Neuronal stem cell (in vitro differentiated cells): ENCODE measurements at regions not wholly inside any gene's neighbourhood (a gene's known extent, or its start where the extent isn't known, plus 50 kb on each side); places are given as distances from the start of the nearest gene placed in this dataset.

Experiments
- DNase-seq: peaks from one replicate; pipeline ENCODE4 v3.0.0-alpha.2; 2013; ENCODE audit warnings: low spot score
- H2AFZ ChIP-seq: one replicate; pipeline ENCODE4 v1.6.1; 2013; ENCODE audit warnings: mild to moderate bottlenecking, low read length, inconsistent platforms
- H2AK5ac ChIP-seq: 2 replicates; pipeline ENCODE4 v1.6.1; 2013; ENCODE audit warnings: low read depth, mild to moderate bottlenecking, inconsistent platforms, low read length, moderate library complexity, mixed read lengths
- H2BK120ac ChIP-seq: 2 replicates; pipeline ENCODE4 v1.6.1; 2013; ENCODE audit warnings: low read depth, mild to moderate bottlenecking, inconsistent platforms, low read length, moderate library complexity, mixed read lengths
- H2BK12ac ChIP-seq: one replicate; pipeline ENCODE4 v1.6.1; 2013; ENCODE audit warnings: low read length, inconsistent platforms
- H2BK15ac ChIP-seq: 2 replicates; pipeline ENCODE4 v1.6.1; 2013; ENCODE audit warnings: mild to moderate bottlenecking, low read length, inconsistent platforms, mixed read lengths
- H2BK5ac ChIP-seq: one replicate; pipeline ENCODE4 v1.6.1; 2013; ENCODE audit warnings: inconsistent platforms, mild to moderate bottlenecking, low read length, moderate library complexity
- H3K14ac ChIP-seq: one replicate; pipeline ENCODE4 v1.6.1; 2013; ENCODE audit warnings: low read length, inconsistent platforms
- H3K18ac ChIP-seq: 2 replicates; pipeline ENCODE4 v1.6.1; 2013; ENCODE audit warnings: low read length, inconsistent platforms
- H3K23ac ChIP-seq: 2 replicates; pipeline ENCODE4 v1.6.1; 2013; ENCODE audit warnings: low read depth, mild to moderate bottlenecking, mixed read lengths, low read length, inconsistent platforms; ENCODE audit not compliant: poor library complexity
- H3K27ac ChIP-seq: replicated peaks from 3 replicates; pipeline ENCODE4 v1.5.1; 2013; ENCODE audit warnings: low read length, inconsistent platforms
- H3K27me3 ChIP-seq, 3 experiments: 2 replicates each; pipeline ENCODE4 v1.6.1; 2013; ENCODE audit warnings: low read length in 3 of 3, mild to moderate bottlenecking in 2 of 3, inconsistent platforms in 1 of 3, low read depth in 1 of 3, mixed read lengths in 1 of 3, moderate library complexity in 1 of 3; ENCODE audit not compliant: control insufficient read depth in 3 of 3, insufficient read depth in 3 of 3
- H3K36me3 ChIP-seq, 2 donors: replicated peaks in 1 of 2; 2 replicates each; pipeline ENCODE4 v1.6.1; 2013; ENCODE audit warnings: low read length in 2 of 2; ENCODE audit not compliant: control insufficient read depth in 2 of 2, insufficient read depth in 2 of 2
- H3K4ac ChIP-seq: 2 replicates; pipeline ENCODE4 v1.6.1; 2013; ENCODE audit warnings: inconsistent platforms, mild to moderate bottlenecking, low read length, moderate library complexity
- H3K4me1 ChIP-seq, 2 donors: 1 replicate in 1 of 2; 2 replicates in 1 of 2; pipeline ENCODE4 v1.6.1; 2013; ENCODE audit warnings: low read length in 2 of 2, low read depth in 1 of 2; ENCODE audit not compliant: control insufficient read depth in 2 of 2, insufficient read depth in 1 of 2
- H3K4me2 ChIP-seq: one replicate; pipeline ENCODE4 v1.6.1; 2013; ENCODE audit warnings: mild to moderate bottlenecking, low read length, inconsistent platforms; ENCODE audit not compliant: insufficient read depth, poor library complexity, severe bottlenecking
- H3K4me3 ChIP-seq, 2 donors: 2 replicates each; pipeline ENCODE4 v1.5.1; 2013; ENCODE audit warnings: low read length in 2 of 2, mild to moderate bottlenecking in 2 of 2, inconsistent platforms in 1 of 2, moderate library complexity in 1 of 2
- H3K79me1 ChIP-seq: one replicate; pipeline ENCODE4 v1.6.1; 2013; ENCODE audit warnings: low read depth, mild to moderate bottlenecking, inconsistent platforms, low read length, moderate library complexity
- H3K9ac ChIP-seq: one replicate; pipeline ENCODE4 v1.6.1; 2013; ENCODE audit warnings: mild to moderate bottlenecking, low read depth, low read length, inconsistent platforms; ENCODE audit not compliant: poor library complexity
- H3K9me3 ChIP-seq, 2 donors: replicated peaks in 1 of 2; 2 replicates each; pipeline versions ENCODE3 to v1.6.1; 2013; ENCODE audit warnings: low read length in 2 of 2, mild to moderate bottlenecking in 2 of 2, inconsistent platforms in 1 of 2, low read depth in 1 of 2, mixed read lengths in 1 of 2, moderate library complexity in 1 of 2; ENCODE audit not compliant: control insufficient read depth in 2 of 2, insufficient read depth in 1 of 2
- H4K8ac ChIP-seq: one replicate; pipeline ENCODE4 v1.6.1; 2013; ENCODE audit warnings: low read depth, mild to moderate bottlenecking, inconsistent platforms, low read length, moderate library complexity
- H4K91ac ChIP-seq: one replicate; pipeline ENCODE4 v1.6.1; 2013; ENCODE audit warnings: low read length, low read depth, mild to moderate bottlenecking, inconsistent platforms; ENCODE audit not compliant: poor library complexity
- WGBS, 2 donors: extraction: QIAGEN DNeasy Blood & Tissue Kit; methylation state at CpG; one replicate each; pipeline ENCODE4 v1.1.7; 2013; ENCODE audit warnings: missing lambda C conversion rate in 2 of 2, mixed read lengths in 1 of 2; ENCODE audit not compliant: insufficient read length in 2 of 2, insufficient replicate concordance in 1 of 2; ENCODE audit errors: extremely low coverage in 2 of 2; 5-methylcytosine and 5-hydroxymethylcytosine counted together

- WGBS, 2 donors = 100% methylated on average over 1 of the region's 1 CpG; no CpG with 5 or more reads in 1 of the 2 donors
- no peak for DNase-seq
- H3K36me3 ChIP-seq = no peaks in the 10 kb centered on the region
Observed at GRCh38 chr2:59312029-59312428, 1070.9 kb upstream of the FANCL start.

DNA sequence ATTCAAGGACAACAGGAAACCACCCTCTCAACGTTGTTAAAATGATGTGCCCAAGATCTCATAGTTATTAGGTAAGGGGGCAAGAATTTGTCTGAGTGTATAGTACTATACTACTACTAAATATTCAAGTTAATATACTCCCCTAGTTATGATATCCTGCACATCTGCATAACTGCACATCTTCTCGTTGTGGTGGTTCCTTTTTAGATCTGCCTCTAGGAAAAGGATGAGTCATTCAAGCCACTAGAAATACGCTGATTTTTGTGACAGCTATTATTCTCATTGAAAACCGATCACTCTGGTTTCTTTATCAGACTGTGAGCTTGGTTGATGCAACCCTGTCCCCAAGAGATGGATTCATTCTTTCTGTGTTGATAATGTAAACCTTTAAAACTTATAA, 1067.0 kb upstream of the FANCL start:
- Histone ChIP-seq H2AK5ac (no peak overlapping the region), H3K27ac (no peak overlapping the region), H3K23ac (no peak overlapping the region), H3K36me3 (no peaks in the 10 kb centered on the region), H3K9ac (no peak overlapping the region), H4K91ac (no peak overlapping the region), H3K9me3 (no peaks in the 10 kb centered on the region), H2AFZ (no peak overlapping the region), H3K4me3 (no peak overlapping the region), H3K79me1 (no peaks in the 10 kb centered on the region), H3K4me1 (no peaks in the 10 kb centered on the region), H3K27me3 (no peaks in the 10 kb centered on the region), H3K18ac (no peak overlapping the region), H3K14ac (no peak overlapping the region), H2BK5ac (no peak overlapping the region), H4K8ac (no peak overlapping the region), H2BK120ac (no peak overlapping the region), H3K4me2 (no peak overlapping the region), H3K4ac (no peak overlapping the region), H2BK15ac (no peak overlapping the region), H2BK12ac (no peak overlapping the region)
- DNase-seq = no peak
- no CpG with 5 or more reads among the region's 4 CpGs for WGBS, 2 donors

More at GRCh38 chr2:59312029-59312428, 1070.9 kb upstream of the FANCL start:
- Histone ChIP-seq H3K79me1 (no peaks in the 10 kb centered on the region), H3K27ac (no peak overlapping the region), H3K4me3 (no peak overlapping the region), H3K9me3 (no peaks in the 10 kb centered on the region), H2AFZ (no peak overlapping the region), H3K23ac (no peak overlapping the region), H4K8ac (no peak overlapping the region), H2AK5ac (no peak overlapping the region), H3K4me1 (no peaks in the 10 kb centered on the region), H3K27me3 (no peaks in the 10 kb centered on the region), H3K4ac (no peak overlapping the region), H3K18ac (no peak overlapping the region), H2BK15ac (no peak overlapping the region), H4K91ac (no peak overlapping the region), H3K9ac (no peak overlapping the region), H2BK12ac (no peak overlapping the region), H3K14ac (no peak overlapping the region), H2BK120ac (no peak overlapping the region), H2BK5ac (no peak overlapping the region), H3K4me2 (no peak overlapping the region)

- H3K9me3 ChIP-seq = no peaks in the 10 kb centered on the region
- H3K14ac ChIP-seq = no peak overlapping the region
- H2BK12ac ChIP-seq = no peak overlapping the region
- no peaks in the 10 kb centered on the region for H3K36me3 ChIP-seq
- H2AK5ac ChIP-seq = no peak overlapping the region
- no CpG with 5 or more reads among the region's 1 CpG for WGBS, 2 donors
- H3K4me3 ChIP-seq = no peak overlapping the region
- H2AFZ ChIP-seq = no peak overlapping the region
- H3K23ac ChIP-seq = no peak overlapping the region
- no peak overlapping the region for H3K9ac ChIP-seq
- no peak for DNase-seq
- H3K27me3 ChIP-seq = no peaks in the 10 kb centered on the region
- no peak overlapping the region for H2BK15ac ChIP-seq
- H2BK120ac ChIP-seq = no peak overlapping the region
- no peaks in the 10 kb centered on the region for H3K79me1 ChIP-seq
- no peak overlapping the region for H2BK5ac ChIP-seq
- no peak overlapping the region for H3K4ac ChIP-seq
- no peak overlapping the region for H3K27ac ChIP-seq
- no peak overlapping the region for H3K4me2 ChIP-seq
- H3K4me1 ChIP-seq = no peaks in the 10 kb centered on the region
- H3K18ac ChIP-seq = no peak overlapping the region
- no peak overlapping the region for H4K8ac ChIP-seq
- no peak overlapping the region for H4K91ac ChIP-seq
Observed at GRCh38 chr2:59307196-59307595, 1066.1 kb upstream of the FANCL start.

DNA sequence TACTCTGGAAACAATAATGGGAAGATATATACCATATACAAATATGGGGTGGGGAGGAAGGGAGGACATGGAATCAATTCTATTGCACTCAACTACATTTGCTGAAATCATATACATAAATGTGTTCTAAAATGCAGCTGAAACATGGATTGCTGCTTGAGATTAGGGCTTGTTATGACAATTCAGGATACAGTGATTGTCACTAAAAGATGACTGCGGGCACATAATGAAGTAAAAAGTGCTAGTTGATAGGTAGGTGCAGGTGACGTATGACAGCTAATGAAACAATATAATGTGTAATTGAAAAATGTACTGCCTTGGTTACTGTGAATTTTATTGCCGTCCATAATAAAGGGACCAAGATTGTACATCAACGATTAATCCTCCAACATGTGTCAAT, 1062.1 kb upstream of the FANCL start:
- Histone ChIP-seq H3K9ac (no peak overlapping the region), H2BK5ac (no peak overlapping the region), H4K91ac (no peak overlapping the region), H3K4me3 (no peak overlapping the region), H3K23ac (no peak overlapping the region), H3K79me1 (no peaks in the 10 kb centered on the region), H2BK15ac (no peak overlapping the region), H4K8ac (no peak overlapping the region), H2BK120ac (no peak overlapping the region), H3K4ac (no peak overlapping the region), H2AFZ (no peak overlapping the region), H3K4me1 (peaks cover 0 to 6% of the 10 kb centered on the region in 2 donors), H3K36me3 (no peaks in the 10 kb centered on the region), H2BK12ac (no peak overlapping the region), H3K18ac (no peak overlapping the region), H2AK5ac (no peak overlapping the region), H3K27ac (no peak overlapping the region), H3K27me3 (no peaks in the 10 kb centered on the region), H3K14ac (no peak overlapping the region), H3K9me3 (no peaks in the 10 kb centered on the region), H3K4me2 (no peak overlapping the region)
- WGBS, 2 donors = no CpG with 5 or more reads among the region's 4 CpGs
- DNase-seq = no peak
